Hepatocyte (in vitro differentiated cells): ENCODE measurements at regions not wholly inside any gene's neighbourhood (a gene's known extent, or its start where the extent isn't known, plus 50 kb on each side); places are given as distances from the start of the nearest gene placed in this dataset.

Experiments
- DNase-seq: peaks from one replicate; pipeline ENCODE4 v3.0.0-alpha.2; 2016; ENCODE audit warnings: low spot score
- H2AFZ ChIP-seq: fragments of 200-600 bp; sonication (generic); 2 replicates; pipeline ENCODE4 v1.6.0; 2016; ENCODE audit warnings: antibody characterized with exemption, mild to moderate bottlenecking
- H3K27ac ChIP-seq: fragments of 200-600 bp; sonication (generic); 2 replicates; pipeline ENCODE4 v1.5.1; 2016; ENCODE audit warnings: mild to moderate bottlenecking
- H3K27me3 ChIP-seq: fragments of 200-600 bp; sonication (generic); 2 replicates; pipeline ENCODE4 v1.6.1; 2016
- H3K36me3 ChIP-seq: fragments of 200-600 bp; sonication (generic); replicated peaks from 2 replicates; pipeline ENCODE4 v1.5.1; 2016; ENCODE audit warnings: low read depth; ENCODE audit not compliant: insufficient read depth
- H3K4me1 ChIP-seq: fragments of 200-600 bp; sonication (generic); 2 replicates; pipeline ENCODE4 v1.5.1; 2016; ENCODE audit warnings: mild to moderate bottlenecking, moderate library complexity; ENCODE audit not compliant: insufficient read depth
- H3K4me2 ChIP-seq: fragments of 200-600 bp; sonication (generic); 2 replicates; pipeline ENCODE4 v1.6.0; 2016
- H3K4me3 ChIP-seq: fragments of 200-600 bp; sonication (generic); 2 replicates; pipeline ENCODE4 v1.5.1; 2016; ENCODE audit warnings: mild to moderate bottlenecking
- H3K79me2 ChIP-seq: fragments of 200-600 bp; sonication (generic); 2 replicates; pipeline ENCODE4 v1.6.0; 2017; ENCODE audit warnings: mild to moderate bottlenecking
- H3K9me2 ChIP-seq: fragments of 200-600 bp; sonication (generic); replicated peaks from 2 replicates; pipeline ENCODE4 v1.6.0; 2017; ENCODE audit warnings: mild to moderate bottlenecking; ENCODE audit not compliant: insufficient read depth
- H3K9me3 ChIP-seq: fragments of 200-600 bp; sonication (generic); 2 replicates; pipeline ENCODE4 v1.5.1; 2016; ENCODE audit warnings: low read depth, mild to moderate bottlenecking
- H4K20me1 ChIP-seq: fragments of 200-600 bp; sonication (generic); 2 replicates; pipeline ENCODE4 v1.6.0; 2016; ENCODE audit warnings: mild to moderate bottlenecking; ENCODE audit not compliant: insufficient read depth, poor library complexity, severe bottlenecking
- CTCF ChIP-seq: fragments of 200-600 bp; sonication (generic); IDR thresholded peaks from 2 replicates; pipeline ENCODE4 v1.5.1; 2016; ENCODE audit warnings: antibody characterized with exemption, mild to moderate bottlenecking; ENCODE audit not compliant: poor library complexity
- EZH2 ChIP-seq: fragments of 200-600 bp; sonication (generic); IDR thresholded peaks from 2 replicates; pipeline ENCODE4 v1.6.1; 2016; ENCODE audit warnings: antibody characterized with exemption, mild to moderate bottlenecking, borderline replicate concordance
- EZH2phosphoT487 ChIP-seq: fragments of 200-600 bp; sonication (generic); IDR thresholded peaks from one replicate; pipeline ENCODE4 v1.6.1; 2018; ENCODE audit warnings: antibody characterized with exemption, mild to moderate bottlenecking, low read depth, moderate library complexity; ENCODE audit not compliant: unreplicated experiment, severe bottlenecking
- WGBS: methylation state at CpG from one replicate; pipeline ENCODE4 v1.1.6; 2016; ENCODE audit warnings: low lambda C conversion rate; ENCODE audit errors: missing lambda C conversion rate; 5-methylcytosine and 5-hydroxymethylcytosine counted together

GRCh38 chr3:139732729-139733128 lies 55.0 kb upstream of the NMNAT3 start:
- Histone ChIP-seq H3K9me3 (no peaks in the 10 kb centered on the region), H3K4me1 (no peaks in the 10 kb centered on the region), H3K4me2 (no peak overlapping the region), H3K9me2 (no peaks in the 10 kb centered on the region), H3K79me2 (no peaks in the 10 kb centered on the region), H4K20me1 (no peaks in the 10 kb centered on the region), H2AFZ (no peak overlapping the region), H3K36me3 (no peaks in the 10 kb centered on the region), H3K27ac (no peak overlapping the region), H3K4me3 (no peak overlapping the region), H3K27me3 (no peaks in the 10 kb centered on the region)
- TF ChIP-seq EZH2 (no peak), EZH2phosphoT487 (no peak), CTCF (no peak)
- DNase-seq = no peak
- WGBS = 79% methylated on average over 1 of the region's 1 CpG

- Histone ChIP-seq H3K79me2 (no peaks in the 10 kb centered on the region), H4K20me1 (no peaks in the 10 kb centered on the region), H3K9me3 (no peaks in the 10 kb centered on the region), H3K27ac (no peak overlapping the region), H3K4me1 (no peaks in the 10 kb centered on the region), H3K9me2 (no peaks in the 10 kb centered on the region), H3K27me3 (no peaks in the 10 kb centered on the region), H2AFZ (no peak overlapping the region), H3K4me2 (no peak overlapping the region), H3K36me3 (no peaks in the 10 kb centered on the region), H3K4me3 (no peak overlapping the region)
- no peak for TF ChIP-seq EZH2
- no peak for TF ChIP-seq CTCF
- no peak for TF ChIP-seq EZH2phosphoT487
- 94% methylated on average over 2 of the region's 2 CpGs for WGBS
- no peak for DNase-seq
Observed at GRCh38 chr3:139729300-139729699, 51.5 kb upstream of the NMNAT3 start.

GRCh38 chr3:139728414-139728813 lies 50.6 kb upstream of the NMNAT3 start:
- no peaks in the 10 kb centered on the region for H3K36me3 ChIP-seq
- H3K27ac ChIP-seq = no peak overlapping the region
- no peak overlapping the region for H3K4me3 ChIP-seq
- no peak overlapping the region for H2AFZ ChIP-seq
- DNase-seq = no peak
- no peaks in the 10 kb centered on the region for H3K79me2 ChIP-seq
- no peak overlapping the region for H3K4me2 ChIP-seq
- H4K20me1 ChIP-seq = no peaks in the 10 kb centered on the region
- no peaks in the 10 kb centered on the region for H3K9me3 ChIP-seq
- no peaks in the 10 kb centered on the region for H3K9me2 ChIP-seq
- H3K27me3 ChIP-seq = no peaks in the 10 kb centered on the region
- WGBS = 91% methylated on average over 5 of the region's 5 CpGs
- TF ChIP-seq EZH2 = no peak
- TF ChIP-seq CTCF = no peak
- no peak for TF ChIP-seq EZH2phosphoT487
- H3K4me1 ChIP-seq = no peaks in the 10 kb centered on the region
